MM.1S (cell line): ENCODE measurements at regions not wholly inside any gene's neighbourhood (a gene's known extent, or its start where the extent isn't known, plus 50 kb on each side); places are given as distances from the start of the nearest gene placed in this dataset.

Experiments
- DNase-seq: peaks from one replicate; pipeline ENCODE4 v3.0.0-alpha.2; 2015
- H2AFZ ChIP-seq: fragments of 300-600 bp; sonication (generic); 2 replicates; pipeline ENCODE4 v1.6.0; 2016; ENCODE audit warnings: antibody characterized with exemption, low read length
- H3F3A ChIP-seq: fragments of 300-600 bp; sonication (generic); 2 replicates; pipeline ENCODE4 v1.6.1; 2016; ENCODE audit warnings: mild to moderate bottlenecking, antibody characterized with exemption, low read length, moderate library complexity, mixed read lengths; ENCODE audit not compliant: insufficient read depth
- H3K27ac ChIP-seq: fragments of 300-600 bp; sonication (generic); 2 replicates; pipeline ENCODE4 v1.5.1; 2016; ENCODE audit warnings: mild to moderate bottlenecking, low read length
- H3K27me3 ChIP-seq: fragments of 300-600 bp; sonication (generic); replicated peaks from 2 replicates; pipeline ENCODE4 v1.6.0; 2016; ENCODE audit warnings: low read length; ENCODE audit not compliant: insufficient read depth
- H3K36me3 ChIP-seq: fragments of 300-600 bp; sonication (generic); replicated peaks from 2 replicates; pipeline ENCODE4 v1.6.1; 2016; ENCODE audit warnings: mild to moderate bottlenecking, low read length, mixed read lengths; ENCODE audit not compliant: insufficient read depth
- H3K4me1 ChIP-seq: fragments of 300-600 bp; sonication (generic); 2 replicates; pipeline ENCODE4 v1.6.1; 2016; ENCODE audit warnings: low read length, mixed read lengths
- H3K4me2 ChIP-seq: fragments of 300-600 bp; sonication (generic); 2 replicates; pipeline ENCODE4 v1.6.0; 2016; ENCODE audit warnings: low read depth, low read length
- H3K4me3 ChIP-seq: fragments of 300-600 bp; sonication (generic); 2 replicates; pipeline ENCODE4 v1.5.1; 2016; ENCODE audit warnings: low read length, mixed read lengths
- H3K79me2 ChIP-seq: fragments of 300-600 bp; sonication (generic); 2 replicates; pipeline ENCODE4 v1.6.1; 2016; ENCODE audit warnings: mixed run types, low read length, mixed read lengths
- H3K9ac ChIP-seq: fragments of 300-600 bp; sonication (generic); 2 replicates; pipeline ENCODE4 v1.6.1; 2016; ENCODE audit warnings: low read length, mixed read lengths
- H3K9me2 ChIP-seq: fragments of 300-600 bp; sonication (generic); replicated peaks from 2 replicates; pipeline ENCODE4 v1.6.1; 2016; ENCODE audit warnings: mild to moderate bottlenecking, low read length, mixed read lengths; ENCODE audit not compliant: insufficient read depth
- H3K9me3 ChIP-seq: fragments of 300-600 bp; sonication (generic); replicated peaks from 2 replicates; pipeline ENCODE4 v1.6.1; 2016; ENCODE audit warnings: mild to moderate bottlenecking, low read length, mixed read lengths; ENCODE audit not compliant: insufficient read depth
- H4K20me1 ChIP-seq: fragments of 300-600 bp; sonication (generic); 2 replicates; pipeline ENCODE4 v1.6.1; 2016; ENCODE audit warnings: mild to moderate bottlenecking, low read length, moderate library complexity, mixed read lengths; ENCODE audit not compliant: insufficient read depth
- CTCF ChIP-seq: fragments of 300-600 bp; sonication (generic); IDR thresholded peaks from 2 replicates; pipeline ENCODE4 v1.5.1; 2016; ENCODE audit warnings: antibody characterized with exemption, low read length, mixed read lengths
- EZH2 ChIP-seq: fragments of 300-600 bp; sonication (generic); optimal IDR thresholded peaks from 2 replicates; pipeline ENCODE3; 2017; ENCODE audit warnings: low read depth, mild to moderate bottlenecking, antibody characterized with exemption, low read length, mixed read lengths
- EZH2phosphoT487 ChIP-seq: fragments of 300-600 bp; sonication (generic); IDR thresholded peaks from 2 replicates; pipeline ENCODE4 v1.6.1; 2018; ENCODE audit warnings: antibody characterized with exemption, low read length

- no peak for TF ChIP-seq EZH2phosphoT487
- TF ChIP-seq EZH2 = no peak
- no peak for TF ChIP-seq CTCF
- Histone ChIP-seq H3K4me3 (no peak overlapping the region), H3K4me2 (no peak overlapping the region), H3K9me2 (no peaks in the 10 kb centered on the region), H3K79me2 (no peaks in the 10 kb centered on the region), H3K4me1 (no peaks in the 10 kb centered on the region), H3K27me3 (no peaks in the 10 kb centered on the region), H2AFZ (no peak overlapping the region), H3F3A (no peaks in the 10 kb centered on the region), H4K20me1 (no peaks in the 10 kb centered on the region), H3K9me3 (no peaks in the 10 kb centered on the region), H3K27ac (no peak overlapping the region), H3K9ac (no peak overlapping the region), H3K36me3 (no peaks in the 10 kb centered on the region)
- no peak for DNase-seq
Measured at GRCh38 chr12:46921048-46921763, 95.4 kb upstream of the SLC38A4 start.

GRCh38 chr12:46921764-46922133 lies 96.0 kb upstream of the SLC38A4 start:
- H3K27me3 ChIP-seq = no peaks in the 10 kb centered on the region
- no peak overlapping the region for H3K9ac ChIP-seq
- H3K4me2 ChIP-seq = no peak overlapping the region

GRCh38 chr12:46926526-46926925 lies 100.7 kb upstream of the SLC38A4 start:
- Histone ChIP-seq H3K27me3 (no peaks in the 10 kb centered on the region), H3K4me1 (no peaks in the 10 kb centered on the region), H3F3A (no peaks in the 10 kb centered on the region), H3K27ac (no peak overlapping the region), H3K4me3 (no peak overlapping the region), H4K20me1 (no peaks in the 10 kb centered on the region), H2AFZ (no peak overlapping the region), H3K9me2 (no peaks in the 10 kb centered on the region), H3K9me3 (no peaks in the 10 kb centered on the region), H3K4me2 (no peak overlapping the region), H3K79me2 (no peaks in the 10 kb centered on the region), H3K9ac (no peak overlapping the region), H3K36me3 (no peaks in the 10 kb centered on the region)
- DNase-seq = no peak
- TF ChIP-seq EZH2phosphoT487 (no peak), EZH2 (no peak), CTCF (no peak)

More at GRCh38 chr12:46921764-46922133, 96.0 kb upstream of the SLC38A4 start:
- H2AFZ ChIP-seq = no peak overlapping the region
- DNase-seq = no peak
- no peak overlapping the region for H3K4me3 ChIP-seq
- no peaks in the 10 kb centered on the region for H3K9me2 ChIP-seq
- H3F3A ChIP-seq = no peaks in the 10 kb centered on the region
- no peaks in the 10 kb centered on the region for H3K4me1 ChIP-seq
- no peaks in the 10 kb centered on the region for H3K79me2 ChIP-seq
- H3K27ac ChIP-seq = no peak overlapping the region
- no peaks in the 10 kb centered on the region for H3K9me3 ChIP-seq
- H4K20me1 ChIP-seq = no peaks in the 10 kb centered on the region
- TF ChIP-seq EZH2phosphoT487 (no peak), EZH2 (no peak), CTCF (no peak)
- H3K36me3 ChIP-seq = no peaks in the 10 kb centered on the region
